Tibial artery (tissue), 4 donors: ENCODE measurements at regions not wholly inside any gene's neighbourhood (a gene's known extent, or its start where the extent isn't known, plus 50 kb on each side); places are given as distances from the start of the nearest gene placed in this dataset.

Source experiments
- DNase-seq, 2 donors: peaks; one replicate each; pipeline ENCODE4 v3.0.0-alpha.2; 2019
- H3K27ac ChIP-seq, 2 donors: fragments of 200-600 bp; sonication (generic) in 1 of 2; 1 replicate in 1 of 2; 2 replicates in 1 of 2; pipeline ENCODE4 v1.5.1; 2018 to 2019; ENCODE audit warnings: mild to moderate bottlenecking in 1 of 2
- H3K27me3 ChIP-seq, 2 donors: fragments of 200-600 bp; sonication (generic) in 1 of 2; one replicate each; pipeline versions ENCODE4 v1.5.1 to v1.6.0; 2016 to 2019
- H3K36me3 ChIP-seq, 3 donors: fragments of 200-600 bp; sonication (generic) in 2 of 3; one replicate each; pipeline ENCODE4 v1.5.1; 2016 to 2019; ENCODE audit warnings: mild to moderate bottlenecking in 2 of 3
- H3K4me1 ChIP-seq, 4 donors: fragments of 200-600 bp; sonication (generic) in 2 of 4; 1 replicate in 3 of 4; 2 replicates in 1 of 4; pipeline ENCODE4 v1.5.1; 2016 to 2019
- H3K4me3 ChIP-seq, 2 donors: fragments of 200-600 bp; sonication (generic) in 1 of 2; 1 replicate in 1 of 2; 2 replicates in 1 of 2; pipeline ENCODE4 v1.5.1; 2018 to 2019; ENCODE audit warnings: mild to moderate bottlenecking in 2 of 2
- H3K9me3 ChIP-seq, 3 donors: fragments of 200-600 bp; sonication (generic) in 1 of 3; one replicate each; pipeline ENCODE4 v1.5.1; 2016 to 2019
- intact Hi-C: fragments of 100-400 bp; cut with DNase I; formaldehyde crosslinking; loops from one replicate; pipeline ENCODE4 v1.15.0; 2023; ENCODE audit warnings: low total_unique reads
- TF ChIP-seq, protein P1 (sequence below), 2 experiments: fragments of 200-600 bp in 1 of 2; fragments of 450-650 bp in 1 of 2; IDR thresholded peaks; one replicate each; pipeline ENCODE4 v1.5.1; 2017 to 2019; ENCODE audit warnings: antibody characterized with exemption in 2 of 2, mild to moderate bottlenecking in 1 of 2, moderate library complexity in 1 of 2

DNA sequence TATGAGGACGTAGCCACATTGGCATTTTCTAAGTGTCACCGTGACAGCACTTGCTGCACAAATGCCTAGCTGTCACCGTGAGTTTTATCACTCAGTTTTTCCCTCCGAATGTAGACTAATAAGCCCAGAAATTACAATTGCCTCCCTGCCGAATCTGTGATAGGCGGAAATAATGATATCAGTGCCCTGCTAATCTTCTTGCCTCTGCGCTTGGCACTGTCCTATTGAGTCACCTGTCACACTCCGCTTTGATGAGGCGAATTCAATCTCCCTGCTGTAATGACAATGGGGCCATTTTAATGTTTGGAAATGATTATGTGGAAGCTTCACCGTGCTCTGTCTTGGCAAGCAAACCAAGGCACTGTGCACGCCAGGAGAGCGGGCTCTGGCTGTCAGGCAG lies 112.8 kb downstream of the LINC00237 start:
- no peak overlapping the region for H3K27ac ChIP-seq
- no peak for DNase-seq
- H3K36me3 ChIP-seq = no peaks in the 10 kb centered on the region
- TF ChIP-seq, protein P1, sequence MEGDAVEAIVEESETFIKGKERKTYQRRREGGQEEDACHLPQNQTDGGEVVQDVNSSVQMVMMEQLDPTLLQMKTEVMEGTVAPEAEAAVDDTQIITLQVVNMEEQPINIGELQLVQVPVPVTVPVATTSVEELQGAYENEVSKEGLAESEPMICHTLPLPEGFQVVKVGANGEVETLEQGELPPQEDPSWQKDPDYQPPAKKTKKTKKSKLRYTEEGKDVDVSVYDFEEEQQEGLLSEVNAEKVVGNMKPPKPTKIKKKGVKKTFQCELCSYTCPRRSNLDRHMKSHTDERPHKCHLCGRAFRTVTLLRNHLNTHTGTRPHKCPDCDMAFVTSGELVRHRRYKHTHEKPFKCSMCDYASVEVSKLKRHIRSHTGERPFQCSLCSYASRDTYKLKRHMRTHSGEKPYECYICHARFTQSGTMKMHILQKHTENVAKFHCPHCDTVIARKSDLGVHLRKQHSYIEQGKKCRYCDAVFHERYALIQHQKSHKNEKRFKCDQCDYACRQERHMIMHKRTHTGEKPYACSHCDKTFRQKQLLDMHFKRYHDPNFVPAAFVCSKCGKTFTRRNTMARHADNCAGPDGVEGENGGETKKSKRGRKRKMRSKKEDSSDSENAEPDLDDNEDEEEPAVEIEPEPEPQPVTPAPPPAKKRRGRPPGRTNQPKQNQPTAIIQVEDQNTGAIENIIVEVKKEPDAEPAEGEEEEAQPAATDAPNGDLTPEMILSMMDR (IDR thresholded peaks at IDR 0.05) = no peak
- H3K9me3 ChIP-seq = no peaks in the 10 kb centered on the region
- intact Hi-C loops = no loop called here
- no peak overlapping the region for H3K4me3 ChIP-seq
- no peaks in the 10 kb centered on the region for H3K4me1 ChIP-seq
- peaks cover 0 to 4% of the 10 kb centered on the region in 2 donors for H3K27me3 ChIP-seq

DNA sequence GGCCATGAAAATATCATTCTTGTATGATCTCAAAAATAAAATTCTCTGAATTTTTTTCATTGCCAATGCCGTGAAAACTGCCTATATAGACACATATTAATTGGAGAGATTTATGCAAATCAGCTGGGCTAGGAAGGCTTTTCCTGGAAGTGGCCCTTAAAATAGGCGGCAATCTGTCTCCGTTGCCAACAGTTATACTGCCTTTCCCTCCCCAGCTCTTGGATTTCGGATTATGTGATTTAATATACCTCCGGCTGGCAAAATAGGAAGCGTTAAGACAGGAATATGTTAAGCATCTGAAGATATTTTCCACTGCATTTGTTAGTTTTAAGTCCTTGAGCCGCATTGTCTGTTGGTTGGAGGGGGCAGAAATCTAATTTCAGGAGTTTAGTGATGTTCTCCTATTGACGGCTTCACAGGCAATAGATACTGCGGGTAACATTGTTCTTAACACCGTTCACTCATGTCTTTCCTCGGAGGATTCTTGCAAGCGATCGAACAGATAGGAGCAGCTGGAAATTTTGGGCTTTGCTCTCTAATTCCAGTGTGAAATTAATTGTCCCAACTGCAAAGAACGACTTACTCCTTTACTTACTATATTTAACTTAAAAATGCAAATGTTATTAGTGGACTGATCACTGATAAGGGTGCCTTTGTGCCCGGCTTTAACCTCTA lies 113.3 kb downstream of the LINC00237 start:
- no peak for DNase-seq
- no peaks in the 10 kb centered on the region for H3K36me3 ChIP-seq
- H3K9me3 ChIP-seq = no peaks in the 10 kb centered on the region
- no peak overlapping the region for H3K4me3 ChIP-seq
- intact Hi-C loops = no loop called here
- TF ChIP-seq, protein P1 (IDR thresholded peaks at IDR 0.05) = no peak
- H3K27ac ChIP-seq = no peak overlapping the region
- H3K4me1 ChIP-seq = no peaks in the 10 kb centered on the region
- H3K27me3 ChIP-seq = peaks cover 0 to 4% of the 10 kb centered on the region in 2 donors

DNA sequence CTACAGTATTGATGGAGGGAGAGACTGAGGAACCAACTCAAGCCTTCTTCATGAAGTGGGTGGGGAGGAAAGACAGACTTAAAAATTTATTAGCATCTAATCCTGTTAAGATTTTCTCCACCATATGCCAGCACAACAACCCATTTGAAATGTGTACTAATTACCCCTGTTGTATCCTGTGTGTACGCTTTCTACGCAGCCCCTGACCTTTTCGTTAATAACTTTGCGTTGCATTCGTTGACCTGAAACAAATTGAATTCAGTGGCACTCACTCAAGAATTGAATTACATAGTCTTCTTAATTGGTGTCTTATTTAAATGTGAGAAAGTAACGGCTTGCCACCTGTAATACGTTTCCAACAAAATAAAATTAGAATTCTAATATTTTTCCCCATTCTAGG lies 113.9 kb downstream of the LINC00237 start:
- peaks cover 0 to 4% of the 10 kb centered on the region in 2 donors for H3K27me3 ChIP-seq
- intact Hi-C loops = no loop called here
- TF ChIP-seq, protein P1 (IDR thresholded peaks at IDR 0.05) = no peak

DNA sequence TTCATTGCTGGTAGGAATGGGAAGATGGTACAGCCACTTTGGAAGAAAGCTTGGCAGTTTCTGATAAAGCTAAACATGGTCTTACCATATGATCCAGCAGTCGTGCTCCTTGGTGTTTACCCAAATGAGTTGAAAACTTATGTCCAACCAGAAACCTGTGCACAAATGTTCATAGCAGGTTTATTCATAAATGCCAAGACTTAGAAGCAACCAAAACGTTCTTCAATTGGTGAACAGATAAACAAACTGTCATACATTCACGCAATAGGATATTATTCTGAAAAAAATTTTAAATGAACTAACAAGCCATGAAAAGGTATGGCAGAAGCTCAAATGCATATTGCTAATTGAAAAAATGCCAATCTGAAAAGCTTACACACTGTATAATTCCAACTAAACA lies 117.1 kb downstream of the LINC00237 start:
- TF ChIP-seq, protein P1 (IDR thresholded peaks at IDR 0.05) = no peak
- Histone ChIP-seq H3K9me3 (no peaks in the 10 kb centered on the region), H3K4me3 (no peak overlapping the region), H3K4me1 (no peaks in the 10 kb centered on the region), H3K36me3 (no peaks in the 10 kb centered on the region), H3K27me3 (peaks cover 0 to 4% of the 10 kb centered on the region in 2 donors), H3K27ac (no peak overlapping the region)
- DNase-seq = no peak
- intact Hi-C loops = no loop called here

More for the DNA sequence above, 113.9 kb downstream of the LINC00237 start:
- no peaks in the 10 kb centered on the region for H3K36me3 ChIP-seq
- H3K4me3 ChIP-seq = no peak overlapping the region
- DNase-seq = no peak
- no peaks in the 10 kb centered on the region for H3K4me1 ChIP-seq
- H3K9me3 ChIP-seq = no peaks in the 10 kb centered on the region
- H3K27ac ChIP-seq = no peak overlapping the region

DNA sequence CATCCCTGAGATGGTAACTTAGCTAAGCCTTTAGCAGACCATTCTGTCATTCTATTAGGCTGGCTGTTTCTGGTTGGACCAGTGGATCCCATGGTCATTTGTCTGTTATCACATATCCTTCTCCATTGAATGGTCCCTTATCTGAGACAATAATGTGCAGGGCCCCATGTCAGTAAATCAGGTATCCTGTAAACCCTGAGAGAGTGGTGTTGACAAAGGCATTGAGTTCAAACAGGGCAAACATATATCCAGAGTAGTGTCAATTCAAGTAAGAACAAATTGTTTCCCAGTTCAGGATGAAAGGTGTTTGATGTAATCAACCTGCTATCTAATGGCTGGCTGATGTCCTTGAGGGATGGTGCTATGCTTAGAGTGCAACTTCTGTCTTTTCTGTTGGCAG lies 126.2 kb downstream of the LINC00237 start:
- H3K27me3 ChIP-seq = peaks cover 0 to 2% of the 10 kb centered on the region in 2 donors
- no peaks in the 10 kb centered on the region for H3K9me3 ChIP-seq
- TF ChIP-seq, protein P1 (IDR thresholded peaks at IDR 0.05) = no peak
- no peaks in the 10 kb centered on the region for H3K36me3 ChIP-seq
- no peak overlapping the region for H3K4me3 ChIP-seq
- intact Hi-C loops = no loop called here
- no peak for DNase-seq
- no peak overlapping the region for H3K27ac ChIP-seq
- no peaks in the 10 kb centered on the region for H3K4me1 ChIP-seq
